ENCODE measurements at regions not wholly inside any gene's neighbourhood (a gene's known extent, or its start where the extent isn't known, plus 50 kb on each side); places are given as distances from the start of the nearest gene placed in this dataset.

DNA sequence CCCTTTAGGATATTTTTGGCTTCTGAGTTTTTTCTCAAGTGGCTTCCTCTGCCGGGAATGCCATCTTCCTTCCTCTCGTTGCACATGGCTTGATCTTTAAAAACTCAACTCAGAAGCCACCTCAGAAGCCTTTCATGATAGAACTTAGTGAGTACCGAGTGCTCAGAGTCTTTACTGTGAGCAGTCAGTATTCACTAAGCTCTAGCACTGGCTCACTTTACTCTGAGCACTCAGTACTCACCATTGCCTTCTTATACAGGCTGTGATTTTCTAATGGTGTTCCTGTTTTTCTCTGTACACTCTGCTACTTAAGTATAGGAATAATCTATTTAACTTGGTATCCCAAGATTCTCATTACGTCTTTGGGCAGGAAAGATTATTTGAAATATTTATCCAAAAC, 116.2 kb downstream of the PFDN4 start:
- Histone ChIP-seq H3K36me3 (ENCODE audit: control insufficient read depth, insufficient read depth, low read length) (no peaks in the 10 kb centered on the region), H3K27ac (ENCODE audit: low read length) (no peak overlapping the region), H3K27me3 (ENCODE audit: control insufficient read depth, insufficient read depth, low read length) (no peaks in the 10 kb centered on the region), H3K9me3 (replicated peaks; ENCODE audit: control insufficient read depth, low read depth, low read length) (no peaks in the 10 kb centered on the region), H3K4me1 (ENCODE audit: control insufficient read depth, insufficient read depth, low read length) (no peaks in the 10 kb centered on the region), H3K4me3 (ENCODE audit: low read length) (no peak overlapping the region)
- WGBS (ENCODE audit: insufficient coverage), result 73% methylated on average over 2 of the region's 4 CpGs
- no peak for DNase-seq

DNA sequence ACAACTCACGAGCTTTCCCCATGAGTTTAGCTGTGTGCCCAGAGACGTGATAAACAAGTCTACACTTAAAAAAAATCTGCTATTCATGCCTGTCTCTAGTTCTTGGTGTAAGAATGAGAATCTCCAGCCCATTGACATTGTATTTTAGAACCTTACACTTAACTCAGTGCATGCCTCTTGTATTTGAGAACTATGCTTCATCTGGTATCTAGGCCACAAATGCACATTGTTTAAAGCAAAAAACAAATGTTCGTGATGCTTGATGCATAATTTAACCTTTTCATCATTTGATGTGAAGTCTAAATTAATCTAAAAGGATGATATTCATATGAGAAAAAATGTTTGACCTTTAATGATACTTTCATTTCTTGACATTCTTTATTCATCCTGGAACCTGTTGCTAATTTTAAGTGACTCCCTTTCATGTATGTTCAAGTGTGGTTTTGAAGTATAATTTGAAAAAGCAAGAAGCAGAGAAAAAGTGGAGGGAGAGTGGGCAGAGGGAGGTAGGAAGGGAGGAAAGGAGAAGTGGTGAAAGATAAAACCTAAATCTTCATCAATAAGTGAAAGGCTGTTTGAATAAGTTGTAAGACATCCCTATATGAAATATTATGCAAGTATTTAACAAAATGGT, 116.9 kb downstream of the PFDN4 start:
- WGBS (ENCODE audit: insufficient coverage), result no CpG with 5 or more reads among the region's 3 CpGs
- no peaks in the 10 kb centered on the region for H3K4me1 ChIP-seq (ENCODE audit: control insufficient read depth, insufficient read depth, low read length)
- H3K4me3 ChIP-seq (ENCODE audit: low read length), result no peak overlapping the region
- no peak for DNase-seq
- no peaks in the 10 kb centered on the region for H3K9me3 ChIP-seq (replicated peaks; ENCODE audit: control insufficient read depth, low read depth, low read length)
- H3K36me3 ChIP-seq (ENCODE audit: control insufficient read depth, insufficient read depth, low read length), result no peaks in the 10 kb centered on the region
- H3K27ac ChIP-seq (ENCODE audit: low read length), result no peak overlapping the region
- no peaks in the 10 kb centered on the region for H3K27me3 ChIP-seq (ENCODE audit: control insufficient read depth, insufficient read depth, low read length)

GRCh38 chr20:54335299-54335698, 127.4 kb downstream of the PFDN4 start:
- H3K4me3 ChIP-seq (ENCODE audit: low read length), result no peak overlapping the region
- H3K27me3 ChIP-seq (ENCODE audit: control insufficient read depth, insufficient read depth, low read length), result no peaks in the 10 kb centered on the region
- DNase-seq, result no peak
- no peaks in the 10 kb centered on the region for H3K36me3 ChIP-seq (ENCODE audit: control insufficient read depth, insufficient read depth, low read length)
- no CpG with 5 or more reads among the region's 2 CpGs for WGBS (ENCODE audit: insufficient coverage)
- no peaks in the 10 kb centered on the region for H3K4me1 ChIP-seq (ENCODE audit: control insufficient read depth, insufficient read depth, low read length)
- H3K9me3 ChIP-seq (replicated peaks; ENCODE audit: control insufficient read depth, low read depth, low read length), result no peaks in the 10 kb centered on the region
- no peak overlapping the region for H3K27ac ChIP-seq (ENCODE audit: low read length)

DNA sequence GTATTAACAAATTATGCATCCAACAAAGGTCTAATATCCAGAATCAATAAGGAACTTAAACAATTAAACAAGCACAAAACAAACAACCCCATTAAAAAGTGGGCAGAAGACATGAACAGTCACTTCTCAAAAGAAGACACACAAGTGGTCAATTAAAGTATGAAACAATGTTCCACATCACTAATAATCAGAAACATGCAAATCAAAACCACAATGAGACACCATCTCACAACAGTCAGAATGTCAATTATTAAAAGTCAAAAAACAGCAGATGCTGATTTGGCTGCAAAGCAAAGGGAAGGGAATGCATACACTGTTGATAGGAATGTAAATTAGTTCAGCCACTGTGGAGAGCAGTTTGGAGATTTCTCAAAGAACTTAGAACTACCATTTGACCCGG, 129.3 kb downstream of the PFDN4 start:
- DNase-seq, result no peak
- no peak overlapping the region for H3K4me3 ChIP-seq (ENCODE audit: low read length)
- H3K36me3 ChIP-seq (ENCODE audit: control insufficient read depth, insufficient read depth, low read length), result no peaks in the 10 kb centered on the region
- H3K27ac ChIP-seq (ENCODE audit: low read length), result no peak overlapping the region
- H3K4me1 ChIP-seq (ENCODE audit: control insufficient read depth, insufficient read depth, low read length), result no peaks in the 10 kb centered on the region
- no peaks in the 10 kb centered on the region for H3K9me3 ChIP-seq (replicated peaks; ENCODE audit: control insufficient read depth, low read depth, low read length)
- WGBS (ENCODE audit: insufficient coverage), result no CpG with 5 or more reads among the region's 1 CpG
- no peaks in the 10 kb centered on the region for H3K27me3 ChIP-seq (ENCODE audit: control insufficient read depth, insufficient read depth, low read length)

DNA sequence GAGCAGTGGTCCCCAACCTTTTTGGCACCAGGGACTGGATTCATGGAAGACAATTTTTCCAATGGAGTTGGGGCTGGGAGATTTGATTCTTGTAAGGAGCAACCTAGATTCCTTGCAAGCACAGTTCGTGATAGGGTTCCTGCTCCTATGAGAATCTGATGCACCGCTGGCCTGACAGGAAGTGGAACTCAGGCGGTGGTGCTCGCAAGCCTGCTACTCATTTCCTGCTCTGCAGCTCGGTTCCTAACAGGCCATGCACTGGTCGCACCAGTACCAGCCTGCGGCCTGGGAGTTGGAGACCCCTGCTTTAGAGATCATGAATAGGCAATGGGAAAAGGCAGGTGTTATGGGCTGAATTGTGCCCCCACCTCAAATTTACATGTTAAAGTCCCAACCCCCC, 131.2 kb downstream of the PFDN4 start:
- 75% methylated on average over 5 of the region's 7 CpGs for WGBS (ENCODE audit: insufficient coverage)
- H3K4me3 ChIP-seq (ENCODE audit: low read length), result no peak overlapping the region
- no peak overlapping the region for H3K27ac ChIP-seq (ENCODE audit: low read length)
- H3K27me3 ChIP-seq (ENCODE audit: control insufficient read depth, insufficient read depth, low read length), result no peaks in the 10 kb centered on the region
- H3K36me3 ChIP-seq (ENCODE audit: control insufficient read depth, insufficient read depth, low read length), result no peaks in the 10 kb centered on the region
- H3K4me1 ChIP-seq (ENCODE audit: control insufficient read depth, insufficient read depth, low read length), result no peaks in the 10 kb centered on the region
- no peak for DNase-seq
- no peaks in the 10 kb centered on the region for H3K9me3 ChIP-seq (replicated peaks; ENCODE audit: control insufficient read depth, low read depth, low read length)

GRCh38 chr20:54340206-54340605, 132.3 kb downstream of the PFDN4 start:
- no peaks in the 10 kb centered on the region for H3K4me1 ChIP-seq (ENCODE audit: control insufficient read depth, insufficient read depth, low read length)
- no CpG with 5 or more reads among the region's 1 CpG for WGBS (ENCODE audit: insufficient coverage)
- H3K27me3 ChIP-seq (ENCODE audit: control insufficient read depth, insufficient read depth, low read length), result no peaks in the 10 kb centered on the region
- no peaks in the 10 kb centered on the region for H3K36me3 ChIP-seq (ENCODE audit: control insufficient read depth, insufficient read depth, low read length)
- no peak overlapping the region for H3K27ac ChIP-seq (ENCODE audit: low read length)
- no peak overlapping the region for H3K4me3 ChIP-seq (ENCODE audit: low read length)
- DNase-seq, result no peak
- H3K9me3 ChIP-seq (replicated peaks; ENCODE audit: control insufficient read depth, low read depth, low read length), result no peaks in the 10 kb centered on the region

DNA sequence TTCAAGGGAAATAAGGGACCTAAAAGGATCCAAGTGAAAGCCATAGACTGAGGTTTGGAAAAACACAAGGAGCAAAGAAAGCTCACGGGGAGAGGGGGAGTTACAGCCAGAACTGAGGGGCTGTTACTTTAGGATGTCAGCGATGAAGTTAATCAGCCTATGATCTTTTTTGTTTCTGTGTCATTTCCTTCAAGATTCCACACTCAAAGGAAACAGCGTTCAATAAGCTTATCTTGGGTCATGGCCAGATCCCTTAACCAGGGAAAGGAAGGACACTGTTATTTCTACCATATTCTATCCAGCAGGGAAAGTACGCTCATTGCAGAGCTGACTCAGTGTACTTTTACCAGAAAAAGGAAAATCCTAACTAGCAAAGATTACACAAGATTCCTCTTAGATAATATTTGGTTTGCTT, 132.8 kb downstream of the PFDN4 start:
- no peaks in the 10 kb centered on the region for H3K9me3 ChIP-seq (replicated peaks; ENCODE audit: control insufficient read depth, low read depth, low read length)
- DNase-seq, result peak; percentile 20
- H3K36me3 ChIP-seq (ENCODE audit: control insufficient read depth, insufficient read depth, low read length), result no peaks in the 10 kb centered on the region
- 33% methylated on average over 1 of the region's 4 CpGs for WGBS (ENCODE audit: insufficient coverage)
- H3K4me1 ChIP-seq (ENCODE audit: control insufficient read depth, insufficient read depth, low read length), result no peaks in the 10 kb centered on the region
- H3K4me3 ChIP-seq (ENCODE audit: low read length), result no peak overlapping the region
- H3K27me3 ChIP-seq (ENCODE audit: control insufficient read depth, insufficient read depth, low read length), result no peaks in the 10 kb centered on the region
- H3K27ac ChIP-seq (ENCODE audit: low read length), result no peak overlapping the region

GRCh38 chr20:54342258-54342920, 133.0 kb upstream of the DOK5 start:
- H3K27ac ChIP-seq (ENCODE audit: low read length), result no peak overlapping the region
- H3K9me3 ChIP-seq (replicated peaks; ENCODE audit: control insufficient read depth, low read depth, low read length), result no peaks in the 10 kb centered on the region
- no peaks in the 10 kb centered on the region for H3K36me3 ChIP-seq (ENCODE audit: control insufficient read depth, insufficient read depth, low read length)
- 100% methylated on average over 2 of the region's 5 CpGs for WGBS (ENCODE audit: insufficient coverage)
- H3K27me3 ChIP-seq (ENCODE audit: control insufficient read depth, insufficient read depth, low read length), result no peaks in the 10 kb centered on the region
- no peaks in the 10 kb centered on the region for H3K4me1 ChIP-seq (ENCODE audit: control insufficient read depth, insufficient read depth, low read length)
- DNase-seq, result no peak
- no peak overlapping the region for H3K4me3 ChIP-seq (ENCODE audit: low read length)

GRCh38 chr20:54343099-54343498, 132.3 kb upstream of the DOK5 start:
- Histone ChIP-seq H3K4me3 (ENCODE audit: low read length) (no peak overlapping the region), H3K9me3 (replicated peaks; ENCODE audit: control insufficient read depth, low read depth, low read length) (no peaks in the 10 kb centered on the region), H3K4me1 (ENCODE audit: control insufficient read depth, insufficient read depth, low read length) (no peaks in the 10 kb centered on the region), H3K36me3 (ENCODE audit: control insufficient read depth, insufficient read depth, low read length) (no peaks in the 10 kb centered on the region), H3K27me3 (ENCODE audit: control insufficient read depth, insufficient read depth, low read length) (no peaks in the 10 kb centered on the region), H3K27ac (ENCODE audit: low read length) (no peak overlapping the region)
- DNase-seq, result no peak
- no CpG with 5 or more reads among the region's 4 CpGs for WGBS (ENCODE audit: insufficient coverage)

DNA sequence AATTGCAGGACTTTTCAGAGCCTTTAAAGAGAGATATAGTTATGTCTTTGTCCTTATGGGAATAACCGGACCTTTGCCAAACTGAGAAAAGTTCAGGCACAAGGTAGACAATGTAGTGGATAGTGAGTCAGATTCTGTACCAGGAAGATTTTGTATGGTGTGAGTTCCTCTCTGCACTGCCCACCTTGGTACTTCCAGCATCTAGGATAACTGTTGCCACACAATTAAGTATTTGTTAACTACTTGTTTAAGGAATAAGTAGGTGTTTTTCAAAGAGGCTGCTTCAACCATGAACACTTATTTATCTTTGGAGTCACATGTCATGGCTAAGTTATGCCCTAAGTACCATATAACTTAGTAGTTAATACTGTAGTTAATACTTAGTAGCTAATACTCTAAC, 131.8 kb upstream of the DOK5 start:
- H3K27me3 ChIP-seq (ENCODE audit: control insufficient read depth, insufficient read depth, low read length), result no peaks in the 10 kb centered on the region
- H3K4me1 ChIP-seq (ENCODE audit: control insufficient read depth, insufficient read depth, low read length), result no peaks in the 10 kb centered on the region
- H3K27ac ChIP-seq (ENCODE audit: low read length), result no peak overlapping the region
- no peak for DNase-seq
- H3K36me3 ChIP-seq (ENCODE audit: control insufficient read depth, insufficient read depth, low read length), result no peaks in the 10 kb centered on the region
- WGBS (ENCODE audit: insufficient coverage), result 89% methylated on average over 1 of the region's 1 CpG
- no peak overlapping the region for H3K4me3 ChIP-seq (ENCODE audit: low read length)
- H3K9me3 ChIP-seq (replicated peaks; ENCODE audit: control insufficient read depth, low read depth, low read length), result no peaks in the 10 kb centered on the region

GRCh38 chr20:54344832-54345231, 130.6 kb upstream of the DOK5 start:
- Histone ChIP-seq H3K4me3 (ENCODE audit: low read length) (no peak overlapping the region), H3K27me3 (ENCODE audit: control insufficient read depth, insufficient read depth, low read length) (no peaks in the 10 kb centered on the region), H3K9me3 (replicated peaks; ENCODE audit: control insufficient read depth, low read depth, low read length) (no peaks in the 10 kb centered on the region), H3K36me3 (ENCODE audit: control insufficient read depth, insufficient read depth, low read length) (no peaks in the 10 kb centered on the region), H3K4me1 (ENCODE audit: control insufficient read depth, insufficient read depth, low read length) (no peaks in the 10 kb centered on the region), H3K27ac (ENCODE audit: low read length) (no peak overlapping the region)
- no peak for DNase-seq
- no CpG with 5 or more reads among the region's 2 CpGs for WGBS (ENCODE audit: insufficient coverage)
